ENCODE measurements at regions not wholly inside any gene's neighbourhood (a gene's known extent, or its start where the extent isn't known, plus 50 kb on each side); places are given as distances from the start of the nearest gene placed in this dataset.

DNA sequence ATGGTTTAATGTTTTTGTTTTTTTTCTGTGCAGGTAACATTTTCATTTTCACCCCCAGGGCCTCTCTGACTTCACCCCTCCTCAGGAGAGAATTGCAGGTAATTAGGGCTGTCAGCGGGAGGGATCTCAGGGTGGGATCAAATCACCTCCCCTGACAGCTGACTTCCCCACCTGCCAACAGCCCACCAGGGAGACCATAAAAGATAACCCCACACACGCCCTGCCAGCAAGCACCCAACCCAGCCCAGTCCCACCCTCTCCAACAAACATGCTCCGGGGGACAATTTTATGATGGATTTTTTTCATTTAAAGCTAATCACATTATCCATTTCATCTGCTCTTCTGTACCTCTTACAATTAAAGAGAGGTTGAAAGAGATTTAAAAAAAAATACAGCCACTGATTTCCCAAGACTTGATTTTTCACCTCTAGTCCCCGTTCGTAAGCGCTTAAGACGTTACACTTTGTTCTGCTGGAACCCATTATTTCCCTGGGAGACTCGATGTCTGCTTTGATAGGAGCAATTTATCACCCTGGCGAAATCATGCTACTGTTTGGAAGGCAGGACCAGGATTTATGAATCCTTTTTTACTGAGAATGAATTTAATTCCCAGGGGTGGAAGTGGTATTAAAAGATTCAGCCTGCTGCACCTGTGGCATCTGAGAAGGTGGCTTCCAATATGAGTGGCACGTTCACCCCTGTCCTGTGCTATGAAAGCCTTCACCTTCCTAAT, 232.9 kb upstream of the ID2 start:
- CTCF ChIA-PET, result no interaction called here
- ATAC-seq, result no peak
- Mint-ChIP-seq H3K27me3 (peaks cover 3% of the 10 kb centered on the region), H3K4me3 (no peak overlapping the region), H3K9me3 (no peaks in the 10 kb centered on the region), H3K27ac (no peak overlapping the region), H3K4me1 (ENCODE audit: low read depth) (no peaks in the 10 kb centered on the region), H3K36me3 (ENCODE audit: low read depth) (no peaks in the 10 kb centered on the region)
- no peak for DNase-seq
- POLR2A ChIA-PET, result no interaction called here
- TF ChIP-seq, protein P1, sequence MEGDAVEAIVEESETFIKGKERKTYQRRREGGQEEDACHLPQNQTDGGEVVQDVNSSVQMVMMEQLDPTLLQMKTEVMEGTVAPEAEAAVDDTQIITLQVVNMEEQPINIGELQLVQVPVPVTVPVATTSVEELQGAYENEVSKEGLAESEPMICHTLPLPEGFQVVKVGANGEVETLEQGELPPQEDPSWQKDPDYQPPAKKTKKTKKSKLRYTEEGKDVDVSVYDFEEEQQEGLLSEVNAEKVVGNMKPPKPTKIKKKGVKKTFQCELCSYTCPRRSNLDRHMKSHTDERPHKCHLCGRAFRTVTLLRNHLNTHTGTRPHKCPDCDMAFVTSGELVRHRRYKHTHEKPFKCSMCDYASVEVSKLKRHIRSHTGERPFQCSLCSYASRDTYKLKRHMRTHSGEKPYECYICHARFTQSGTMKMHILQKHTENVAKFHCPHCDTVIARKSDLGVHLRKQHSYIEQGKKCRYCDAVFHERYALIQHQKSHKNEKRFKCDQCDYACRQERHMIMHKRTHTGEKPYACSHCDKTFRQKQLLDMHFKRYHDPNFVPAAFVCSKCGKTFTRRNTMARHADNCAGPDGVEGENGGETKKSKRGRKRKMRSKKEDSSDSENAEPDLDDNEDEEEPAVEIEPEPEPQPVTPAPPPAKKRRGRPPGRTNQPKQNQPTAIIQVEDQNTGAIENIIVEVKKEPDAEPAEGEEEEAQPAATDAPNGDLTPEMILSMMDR (IDR thresholded peaks at IDR 0.05), result no peak
- intact Hi-C loops (cut with micrococcal nuclease), result no loop called here

DNA sequence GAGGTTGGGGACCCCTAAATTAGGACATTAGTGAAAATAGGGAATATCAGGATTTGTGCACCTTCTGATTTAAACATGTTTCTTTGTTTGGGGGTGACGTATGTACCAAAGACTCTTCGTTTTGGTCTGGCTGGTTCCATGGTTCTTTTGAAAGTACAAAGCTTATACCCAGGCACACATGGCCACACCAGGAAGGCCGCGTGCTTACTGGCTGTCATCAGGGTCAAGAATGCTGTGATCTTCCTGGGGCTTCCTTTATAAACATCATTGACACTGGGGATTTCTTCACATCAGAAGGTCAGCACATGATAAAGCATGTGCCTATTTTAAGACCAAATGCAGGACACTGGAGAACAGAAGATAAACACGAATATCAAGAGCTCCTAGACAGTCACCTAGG, 230.6 kb upstream of the ID2 start:
- DNase-seq (no peak), ATAC-seq (no peak)
- H3K36me3 Mint-ChIP-seq (ENCODE audit: low read depth), result no peaks in the 10 kb centered on the region
- TF ChIP-seq, protein P1 (IDR thresholded peaks at IDR 0.05), result no peak
- peaks cover 10% of the 10 kb centered on the region for H3K4me1 Mint-ChIP-seq (ENCODE audit: low read depth)
- no peak overlapping the region for H3K4me3 Mint-ChIP-seq
- ChIA-PET CTCF (no interaction called here), POLR2A (no interaction called here)
- intact Hi-C loops (cut with micrococcal nuclease), result no loop called here
- no peak overlapping the region for H3K27ac Mint-ChIP-seq
- H3K9me3 Mint-ChIP-seq, result no peaks in the 10 kb centered on the region
- H3K27me3 Mint-ChIP-seq, result peaks cover 5% of the 10 kb centered on the region

DNA sequence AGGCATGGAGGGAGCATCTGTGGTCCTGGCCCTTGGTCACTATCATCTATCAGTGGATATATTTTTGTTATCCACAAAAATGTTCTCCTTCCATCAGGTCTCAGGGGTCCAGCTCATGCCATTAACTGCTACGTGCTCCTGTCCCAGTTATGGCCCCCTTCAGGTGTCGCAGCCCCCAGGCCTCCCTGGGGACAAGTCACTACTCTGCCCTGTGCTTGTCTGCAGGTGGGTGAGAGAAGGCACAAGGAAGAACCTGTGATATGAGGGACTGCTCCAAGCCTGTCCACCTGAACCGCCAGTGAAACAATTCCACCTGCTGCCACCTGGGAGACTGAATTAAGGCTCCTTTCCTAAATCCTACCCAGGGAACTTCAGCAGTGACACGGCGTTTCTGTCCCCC, 229.6 kb upstream of the ID2 start:
- ChIA-PET CTCF (no interaction called here), POLR2A (no interaction called here)
- ATAC-seq (no peak), DNase-seq (no peak)
- H3K27ac Mint-ChIP-seq, result no peak overlapping the region
- no peaks in the 10 kb centered on the region for H3K9me3 Mint-ChIP-seq
- intact Hi-C loops (cut with micrococcal nuclease), result no loop called here
- H3K36me3 Mint-ChIP-seq (ENCODE audit: low read depth), result no peaks in the 10 kb centered on the region
- H3K4me3 Mint-ChIP-seq, result no peak overlapping the region
- H3K27me3 Mint-ChIP-seq, result peaks cover 5% of the 10 kb centered on the region
- peaks cover 13% of the 10 kb centered on the region for H3K4me1 Mint-ChIP-seq (ENCODE audit: low read depth)
- TF ChIP-seq, protein P1 (IDR thresholded peaks at IDR 0.05), result no peak

DNA sequence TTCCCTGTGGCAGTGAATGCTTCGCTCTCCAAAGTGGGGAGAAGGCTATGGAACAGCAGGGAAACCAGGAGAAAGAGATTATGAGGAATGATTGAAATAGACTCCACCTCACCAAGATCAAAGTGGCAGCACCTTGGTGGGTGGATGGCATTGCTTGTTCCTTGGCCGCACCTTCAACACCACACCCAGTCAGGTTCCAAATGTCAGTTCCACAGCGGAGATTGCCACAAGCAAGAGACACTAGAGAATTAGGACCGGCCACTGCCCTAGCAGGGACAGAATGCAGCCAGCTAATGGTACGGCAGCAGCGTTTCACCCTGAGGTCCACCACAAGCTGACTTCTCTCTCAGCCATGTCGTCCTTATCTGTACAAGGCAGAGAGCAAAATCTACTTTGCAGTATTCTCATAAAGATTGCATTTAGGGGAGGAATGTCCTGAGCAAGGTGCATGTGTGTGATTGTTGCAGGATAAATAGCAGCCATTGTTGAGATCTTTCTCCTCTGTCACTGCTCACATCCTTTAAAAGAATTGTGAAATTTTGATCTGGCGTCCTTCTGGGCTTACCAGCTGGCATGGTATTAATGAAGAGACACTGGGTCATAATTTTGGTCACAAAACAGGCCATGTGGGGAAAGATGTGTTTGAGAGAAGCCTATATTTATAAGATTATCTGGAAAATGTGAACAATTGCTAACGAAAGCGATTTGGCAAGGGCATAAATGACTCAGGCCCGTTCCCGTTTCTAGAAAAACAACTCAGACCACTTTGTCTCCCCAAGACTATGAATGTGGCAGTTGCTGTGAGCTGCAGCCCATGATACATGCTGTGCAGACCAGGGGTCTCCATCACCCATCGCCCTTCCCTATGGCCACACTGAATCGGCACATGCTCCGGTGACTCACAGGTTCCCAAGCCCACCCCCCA, 228.6 kb upstream of the ID2 start:
- H3K4me3 Mint-ChIP-seq, result no peak overlapping the region
- ATAC-seq, result no peak
- ChIA-PET CTCF (no interaction called here), POLR2A (interaction anchor here (1.4 kb wide), 1 partner anchor 74 kb away, joined by 4 read pairs; no protein-coding TSS in a partner anchor)
- peaks cover 22% of the 10 kb centered on the region for H3K4me1 Mint-ChIP-seq (ENCODE audit: low read depth)
- no peaks in the 10 kb centered on the region for H3K36me3 Mint-ChIP-seq (ENCODE audit: low read depth)
- H3K27ac Mint-ChIP-seq, result peak overlapping the region; percentile 43
- TF ChIP-seq, protein P1 (IDR thresholded peaks at IDR 0.05), result no peak
- intact Hi-C loops (cut with micrococcal nuclease), result no loop called here
- no peak for DNase-seq
- H3K9me3 Mint-ChIP-seq, result no peaks in the 10 kb centered on the region
- H3K27me3 Mint-ChIP-seq, result peaks cover 5% of the 10 kb centered on the region

DNA sequence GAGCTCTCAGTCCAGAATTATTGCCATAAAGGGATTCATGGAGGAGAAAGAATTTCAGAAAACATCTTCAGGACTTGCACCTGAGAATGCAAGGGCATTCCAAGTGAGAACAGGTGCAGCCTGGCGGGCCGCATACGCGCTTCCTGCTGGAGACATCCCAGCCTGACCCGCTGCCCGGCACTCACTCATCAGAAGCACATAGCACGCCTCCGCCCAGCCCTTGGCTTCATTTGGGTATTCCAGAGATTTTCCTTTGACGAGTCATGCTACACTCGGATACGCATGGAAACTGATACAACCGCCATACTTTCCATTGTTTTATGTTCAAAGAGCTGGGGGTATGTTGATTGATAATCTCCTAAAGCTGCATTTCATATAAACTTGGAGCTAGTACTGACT, 228.0 kb upstream of the ID2 start:
- TF ChIP-seq, protein P1 (IDR thresholded peaks at IDR 0.05), result no peak
- intact Hi-C loops (cut with micrococcal nuclease), result no loop called here
- CTCF ChIA-PET, result interaction anchor here (1.0 kb wide), 1 partner anchor 9 kb away, joined by 3 read pairs; no protein-coding TSS in a partner anchor
- H3K27me3 Mint-ChIP-seq, result peaks cover 11% of the 10 kb centered on the region
- POLR2A ChIA-PET, result interaction anchor here (1.0 to 1.4 kb wide), 2 partner anchors 74 to 228 kb away, joined by 4 read pairs; partner anchors contain the start of gene ID2
- no peak for ATAC-seq
- H3K4me1 Mint-ChIP-seq (ENCODE audit: low read depth), result peaks cover 23% of the 10 kb centered on the region
- no peak for DNase-seq
- H3K27ac Mint-ChIP-seq, result peak overlapping the region; percentile 43
- H3K4me3 Mint-ChIP-seq, result no peak overlapping the region
- no peaks in the 10 kb centered on the region for H3K9me3 Mint-ChIP-seq
- H3K36me3 Mint-ChIP-seq (ENCODE audit: low read depth), result no peaks in the 10 kb centered on the region
